ENCODE measurements at regions not wholly inside any gene's neighbourhood (a gene's known extent, or its start where the extent isn't known, plus 50 kb on each side); places are given as distances from the start of the nearest gene placed in this dataset.

DNA sequence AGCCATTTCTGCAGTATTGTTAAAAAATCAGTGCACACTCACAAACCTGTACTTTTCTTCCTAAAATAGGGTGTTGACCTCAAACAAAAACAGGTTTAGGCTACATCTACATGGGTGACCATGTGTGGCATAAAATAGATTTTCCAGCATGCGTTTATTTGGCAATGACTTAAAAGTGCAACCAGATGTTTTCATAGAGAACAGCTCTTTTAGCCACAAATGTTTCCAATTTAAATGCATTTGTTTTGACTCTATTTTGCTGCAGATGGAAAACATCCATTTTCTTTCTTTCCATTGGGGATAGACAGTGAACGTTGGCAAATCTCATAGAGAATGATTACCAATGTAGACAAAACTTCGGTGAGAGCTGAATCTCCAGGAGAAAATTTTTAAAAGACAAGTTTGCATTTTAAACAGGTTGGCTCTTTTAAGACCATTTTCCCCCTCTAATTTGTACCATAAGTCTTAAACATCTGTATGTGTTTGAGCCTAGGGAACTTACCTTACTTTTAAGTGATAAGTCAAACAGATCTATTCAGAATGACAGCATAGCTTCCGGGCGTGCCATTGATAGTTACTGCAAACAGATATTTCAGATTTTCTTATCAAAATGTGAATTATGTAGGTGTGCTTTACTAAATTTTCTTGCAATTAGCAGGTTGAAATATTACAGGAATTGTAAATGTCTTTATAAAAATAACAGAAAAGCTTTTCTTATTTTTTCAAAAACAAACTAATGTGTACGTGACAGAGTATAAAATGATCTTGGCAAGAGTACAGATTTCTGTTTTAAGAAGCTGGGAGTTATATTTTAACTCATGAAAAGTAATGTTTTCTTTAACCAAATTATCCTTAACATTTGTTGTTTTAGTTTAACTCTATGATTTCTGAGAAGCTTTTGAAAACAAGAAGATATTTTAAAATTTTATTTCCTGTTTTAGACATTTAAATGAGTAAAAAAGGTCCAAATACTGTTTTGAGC is 144.9 kb downstream of the HGF start:
- H3K4me3 ChIP-seq (ENCODE audit: low read length), result no peak overlapping the region
- no peak overlapping the region for H3K27ac ChIP-seq (ENCODE audit: low read length)
- WGBS (ENCODE audit: insufficient coverage, low lambda C conversion rate), result 80% methylated on average over 5 of the region's 6 CpGs
- H3K36me3 ChIP-seq (ENCODE audit: control insufficient read depth, insufficient read depth, low read length), result no peaks in the 10 kb centered on the region
- DNase-seq, result no peak
- no peaks in the 10 kb centered on the region for H3K9me3 ChIP-seq (ENCODE audit: control insufficient read depth, low read depth, low read length)
- H3K27me3 ChIP-seq (ENCODE audit: control insufficient read depth, insufficient read depth, low read length), result no peaks in the 10 kb centered on the region
- H3K4me1 ChIP-seq (ENCODE audit: control insufficient read depth, insufficient read depth, low read length), result no peaks in the 10 kb centered on the region

DNA sequence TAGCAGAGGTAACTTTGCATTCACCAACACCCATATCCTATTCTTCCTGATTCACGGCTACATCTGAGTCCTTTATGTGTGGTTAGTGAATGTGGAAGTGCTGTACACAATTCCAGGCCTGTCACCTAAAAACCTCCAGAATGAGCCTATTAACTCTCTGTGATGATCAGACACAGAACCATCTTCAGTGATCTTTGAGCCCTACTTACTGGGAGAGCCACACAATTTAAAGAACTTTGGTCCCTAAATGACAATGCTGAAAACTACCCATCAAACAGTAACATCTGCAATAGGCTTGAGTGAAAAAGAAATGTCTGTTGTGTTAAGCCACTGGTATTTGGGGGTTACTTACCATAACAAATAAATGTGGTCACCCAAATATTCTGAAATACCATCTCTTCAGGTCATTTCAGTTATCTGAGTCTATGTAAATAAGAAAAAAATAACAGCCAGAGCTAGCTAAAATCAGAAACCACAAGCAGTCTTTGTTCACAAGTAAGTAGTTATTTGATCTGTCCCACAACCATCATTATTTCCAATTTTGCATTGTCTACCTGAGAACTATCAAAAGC is 145.7 kb downstream of the HGF start:
- no peaks in the 10 kb centered on the region for H3K4me1 ChIP-seq (ENCODE audit: control insufficient read depth, insufficient read depth, low read length)
- no peaks in the 10 kb centered on the region for H3K27me3 ChIP-seq (ENCODE audit: control insufficient read depth, insufficient read depth, low read length)
- no CpG with 5 or more reads among the region's 1 CpG for WGBS (ENCODE audit: insufficient coverage, low lambda C conversion rate)
- DNase-seq, result no peak
- H3K4me3 ChIP-seq (ENCODE audit: low read length), result no peak overlapping the region
- no peaks in the 10 kb centered on the region for H3K9me3 ChIP-seq (ENCODE audit: control insufficient read depth, low read depth, low read length)
- H3K27ac ChIP-seq (ENCODE audit: low read length), result no peak overlapping the region
- no peaks in the 10 kb centered on the region for H3K36me3 ChIP-seq (ENCODE audit: control insufficient read depth, insufficient read depth, low read length)

DNA sequence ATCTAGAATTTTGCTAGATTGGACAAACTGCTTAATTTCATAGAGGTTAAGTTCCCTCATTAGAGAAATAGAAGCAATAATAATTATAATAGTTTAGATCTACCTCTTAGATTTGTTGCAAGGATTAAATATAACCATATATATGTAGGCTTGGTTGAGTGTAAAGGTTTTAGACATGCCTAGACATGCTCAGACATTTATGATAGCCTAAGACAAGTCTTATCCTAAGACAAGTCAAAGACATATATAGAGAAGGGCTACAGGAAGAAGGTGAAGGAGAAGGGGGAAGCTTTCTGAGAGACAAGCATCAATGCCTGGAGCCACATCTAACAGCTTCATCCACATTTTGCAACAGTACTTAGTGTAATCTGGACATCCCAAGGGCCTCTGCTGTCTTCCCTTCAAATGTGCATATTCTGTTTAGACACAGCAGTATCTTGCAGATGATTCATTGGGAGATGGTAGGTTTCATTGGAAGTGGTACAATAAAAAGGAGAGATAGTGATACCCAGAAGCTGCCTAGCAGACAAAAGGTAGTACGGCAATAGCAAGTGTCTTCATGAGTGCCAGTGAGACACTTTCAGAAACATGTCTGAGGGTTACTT is 146.5 kb downstream of the HGF start:
- Histone ChIP-seq H3K4me1 (ENCODE audit: control insufficient read depth, insufficient read depth, low read length) (no peaks in the 10 kb centered on the region), H3K4me3 (ENCODE audit: low read length) (no peak overlapping the region), H3K9me3 (ENCODE audit: control insufficient read depth, low read depth, low read length) (no peaks in the 10 kb centered on the region), H3K27me3 (ENCODE audit: control insufficient read depth, insufficient read depth, low read length) (no peaks in the 10 kb centered on the region), H3K27ac (ENCODE audit: low read length) (no peak overlapping the region), H3K36me3 (ENCODE audit: control insufficient read depth, insufficient read depth, low read length) (no peaks in the 10 kb centered on the region)
- DNase-seq, result no peak
- WGBS (ENCODE audit: insufficient coverage, low lambda C conversion rate), result no CpG with 5 or more reads among the region's 1 CpG

DNA sequence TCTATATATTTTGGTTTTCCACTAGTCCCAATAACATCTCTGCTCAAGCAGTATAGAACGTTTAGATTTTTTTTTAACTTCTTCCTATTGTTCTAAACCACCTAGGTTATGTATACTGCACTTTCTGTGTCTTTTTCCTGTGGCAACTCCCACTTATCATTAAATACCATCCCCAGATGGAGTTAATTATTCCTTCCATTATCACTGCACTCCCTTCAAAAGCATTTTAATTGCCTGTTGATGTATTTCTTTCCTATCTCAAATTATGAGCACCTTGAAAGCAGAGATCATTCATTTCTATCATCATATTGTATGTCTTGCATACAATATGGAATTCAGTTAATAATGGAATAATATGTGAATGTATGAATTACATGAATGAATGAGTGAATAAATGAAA is 148.0 kb downstream of the HGF start:
- H3K36me3 ChIP-seq (ENCODE audit: control insufficient read depth, insufficient read depth, low read length), result no peaks in the 10 kb centered on the region
- H3K4me3 ChIP-seq (ENCODE audit: low read length), result no peak overlapping the region
- H3K27me3 ChIP-seq (ENCODE audit: control insufficient read depth, insufficient read depth, low read length), result no peaks in the 10 kb centered on the region
- no peaks in the 10 kb centered on the region for H3K9me3 ChIP-seq (ENCODE audit: control insufficient read depth, low read depth, low read length)
- H3K27ac ChIP-seq (ENCODE audit: low read length), result no peak overlapping the region
- no peaks in the 10 kb centered on the region for H3K4me1 ChIP-seq (ENCODE audit: control insufficient read depth, insufficient read depth, low read length)
- 63% methylated on average over 1 of the region's 1 CpG for WGBS (ENCODE audit: insufficient coverage, low lambda C conversion rate)
- DNase-seq, result no peak

DNA sequence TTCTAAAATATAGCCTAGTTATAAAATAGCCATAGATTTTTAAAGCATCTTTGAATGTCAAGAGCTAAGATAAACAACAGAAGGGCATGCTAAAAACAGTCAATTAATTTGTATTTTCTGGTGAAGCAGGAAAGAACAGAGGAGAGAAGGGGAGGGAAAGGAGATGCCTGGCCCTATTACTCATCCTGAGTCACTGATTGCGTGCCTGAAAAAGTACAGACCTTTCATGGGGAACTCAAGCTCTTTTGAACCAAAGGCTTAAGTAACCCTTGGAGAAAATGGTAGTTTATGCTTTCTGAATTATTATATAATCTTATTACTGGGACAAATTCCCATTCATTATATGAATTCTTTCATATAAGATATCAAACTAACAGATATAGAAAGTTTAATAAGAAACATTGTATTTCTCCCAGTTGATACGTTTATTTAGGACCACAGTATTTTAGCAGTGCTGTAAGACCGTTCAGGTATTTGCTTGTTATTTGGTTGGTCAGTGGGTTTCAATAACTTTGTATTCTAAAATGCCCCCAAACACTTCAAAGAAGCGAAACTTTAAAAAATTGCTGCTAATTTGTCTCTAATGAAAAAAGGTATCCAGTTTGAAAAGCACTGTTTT is 151.3 kb downstream of the HGF start:
- H3K9me3 ChIP-seq (ENCODE audit: control insufficient read depth, low read depth, low read length), result no peaks in the 10 kb centered on the region
- no peak for DNase-seq
- H3K36me3 ChIP-seq (ENCODE audit: control insufficient read depth, insufficient read depth, low read length), result no peaks in the 10 kb centered on the region
- WGBS (ENCODE audit: insufficient coverage, low lambda C conversion rate), result 77% methylated on average over 3 of the region's 4 CpGs
- no peaks in the 10 kb centered on the region for H3K27me3 ChIP-seq (ENCODE audit: control insufficient read depth, insufficient read depth, low read length)
- H3K4me3 ChIP-seq (ENCODE audit: low read length), result no peak overlapping the region
- no peaks in the 10 kb centered on the region for H3K4me1 ChIP-seq (ENCODE audit: control insufficient read depth, insufficient read depth, low read length)
- H3K27ac ChIP-seq (ENCODE audit: low read length), result no peak overlapping the region

DNA sequence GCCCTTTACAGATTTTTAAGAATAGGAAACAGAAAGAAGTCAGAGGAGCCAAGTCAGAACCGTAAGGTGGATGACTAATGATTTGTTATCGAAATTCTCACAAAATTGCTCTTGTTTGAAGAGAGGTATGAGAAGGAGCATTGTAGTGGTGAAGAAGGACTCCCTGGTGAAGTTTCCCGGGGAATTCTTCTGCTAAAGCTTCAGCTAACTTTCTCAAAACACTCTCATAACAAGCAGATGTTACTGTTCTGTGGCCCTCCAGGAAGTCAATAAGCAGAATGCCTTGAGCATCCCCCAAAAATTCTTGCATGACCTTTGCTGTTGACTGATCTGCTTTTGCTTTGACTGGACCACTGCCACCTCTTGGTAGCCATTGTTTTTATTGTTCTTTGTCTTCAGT is 152.9 kb downstream of the HGF start:
- no peaks in the 10 kb centered on the region for H3K27me3 ChIP-seq (ENCODE audit: control insufficient read depth, insufficient read depth, low read length)
- no peak for DNase-seq
- H3K36me3 ChIP-seq (ENCODE audit: control insufficient read depth, insufficient read depth, low read length), result no peaks in the 10 kb centered on the region
- no peaks in the 10 kb centered on the region for H3K4me1 ChIP-seq (ENCODE audit: control insufficient read depth, insufficient read depth, low read length)
- WGBS (ENCODE audit: insufficient coverage, low lambda C conversion rate), result no CpG with 5 or more reads among the region's 3 CpGs
- no peak overlapping the region for H3K4me3 ChIP-seq (ENCODE audit: low read length)
- H3K27ac ChIP-seq (ENCODE audit: low read length), result no peak overlapping the region
- H3K9me3 ChIP-seq (ENCODE audit: control insufficient read depth, low read depth, low read length), result no peaks in the 10 kb centered on the region

DNA sequence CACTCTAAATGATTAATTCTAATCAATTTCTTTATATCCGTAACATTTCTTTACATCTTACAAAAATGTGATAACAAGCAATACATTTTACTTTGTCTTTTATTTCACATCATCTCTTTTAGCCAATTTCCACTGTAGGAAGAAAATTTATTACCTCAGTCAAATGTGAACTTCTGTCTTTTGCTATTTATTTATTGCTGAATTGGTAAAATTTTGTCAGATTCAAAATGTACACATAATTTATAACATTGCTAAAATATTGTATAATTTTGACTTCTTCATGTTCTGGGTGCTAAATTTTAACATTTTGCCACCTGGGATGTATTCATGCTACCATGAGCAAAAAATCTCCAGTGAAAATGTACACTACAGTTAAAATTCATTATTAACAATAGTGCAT is 158.0 kb downstream of the HGF start:
- Histone ChIP-seq H3K36me3 (ENCODE audit: control insufficient read depth, insufficient read depth, low read length) (no peaks in the 10 kb centered on the region), H3K27ac (ENCODE audit: low read length) (no peak overlapping the region), H3K4me1 (ENCODE audit: control insufficient read depth, insufficient read depth, low read length) (no peaks in the 10 kb centered on the region), H3K4me3 (ENCODE audit: low read length) (no peak overlapping the region), H3K27me3 (ENCODE audit: control insufficient read depth, insufficient read depth, low read length) (no peaks in the 10 kb centered on the region), H3K9me3 (ENCODE audit: control insufficient read depth, low read depth, low read length) (peaks cover 3% of the 10 kb centered on the region)
- no peak for DNase-seq
- WGBS (ENCODE audit: insufficient coverage, low lambda C conversion rate), result 100% methylated on average over 1 of the region's 1 CpG

DNA sequence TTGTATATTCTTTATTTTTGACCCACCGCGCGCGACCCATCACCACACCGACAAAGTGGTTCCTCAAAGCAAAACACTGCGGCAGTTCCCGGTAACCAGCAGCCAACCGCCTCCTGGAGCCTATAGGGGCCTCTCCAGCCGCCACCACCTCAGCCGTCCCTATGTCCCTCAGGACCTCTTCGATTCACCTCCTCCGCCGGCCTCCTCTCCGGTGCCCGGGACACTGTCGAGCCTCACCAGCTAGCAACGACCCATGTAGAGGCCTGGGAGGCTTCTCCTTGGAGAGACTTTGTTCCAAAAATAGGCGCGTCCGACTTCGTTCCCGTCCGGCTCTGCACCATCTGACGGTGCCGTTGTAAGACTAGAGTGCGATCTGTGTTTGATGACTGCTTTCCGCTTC is 158.8 kb downstream of the HGF start:
- H3K27ac ChIP-seq (ENCODE audit: low read length), result no peak overlapping the region
- 95% methylated on average over 4 of the region's 27 CpGs for WGBS (ENCODE audit: insufficient coverage, low lambda C conversion rate)
- H3K36me3 ChIP-seq (ENCODE audit: control insufficient read depth, insufficient read depth, low read length), result no peaks in the 10 kb centered on the region
- H3K4me1 ChIP-seq (ENCODE audit: control insufficient read depth, insufficient read depth, low read length), result no peaks in the 10 kb centered on the region
- no peak for DNase-seq
- no peaks in the 10 kb centered on the region for H3K27me3 ChIP-seq (ENCODE audit: control insufficient read depth, insufficient read depth, low read length)
- H3K4me3 ChIP-seq (ENCODE audit: low read length), result no peak overlapping the region
- H3K9me3 ChIP-seq (ENCODE audit: control insufficient read depth, low read depth, low read length), result peaks cover 3% of the 10 kb centered on the region

DNA sequence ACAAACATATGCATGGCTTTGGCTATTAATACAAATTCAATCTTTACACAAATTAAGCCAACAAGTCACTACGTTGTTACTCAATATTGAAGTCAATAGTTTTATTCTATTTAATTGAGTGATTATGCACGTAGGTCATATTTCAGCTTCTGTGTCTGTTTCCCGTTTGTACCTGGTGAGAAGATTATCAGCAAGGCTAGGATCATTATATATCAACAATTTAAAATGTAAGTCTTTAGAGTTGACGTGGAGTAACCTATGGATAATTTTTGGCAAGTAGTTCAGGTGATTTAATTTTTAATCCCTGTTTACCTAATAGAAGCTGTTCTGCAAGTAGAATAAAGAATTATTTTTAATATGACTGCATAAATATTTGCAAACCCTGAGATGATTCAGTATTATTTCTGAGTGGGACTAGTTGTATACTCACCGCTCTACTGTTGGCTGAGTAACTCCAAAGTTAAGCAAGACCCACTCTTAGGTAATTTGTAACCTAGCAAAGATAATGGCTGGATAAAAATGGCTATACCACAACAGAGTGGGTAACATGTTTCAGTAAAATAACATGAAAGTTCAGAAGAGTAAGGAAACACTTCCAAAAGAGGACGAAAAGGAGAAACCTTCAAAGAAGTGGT is 161.0 kb downstream of the HGF start:
- DNase-seq, result no peak
- H3K27me3 ChIP-seq (ENCODE audit: control insufficient read depth, insufficient read depth, low read length), result no peaks in the 10 kb centered on the region
- 80% methylated on average over 3 of the region's 6 CpGs for WGBS (ENCODE audit: insufficient coverage, low lambda C conversion rate)

DNA sequence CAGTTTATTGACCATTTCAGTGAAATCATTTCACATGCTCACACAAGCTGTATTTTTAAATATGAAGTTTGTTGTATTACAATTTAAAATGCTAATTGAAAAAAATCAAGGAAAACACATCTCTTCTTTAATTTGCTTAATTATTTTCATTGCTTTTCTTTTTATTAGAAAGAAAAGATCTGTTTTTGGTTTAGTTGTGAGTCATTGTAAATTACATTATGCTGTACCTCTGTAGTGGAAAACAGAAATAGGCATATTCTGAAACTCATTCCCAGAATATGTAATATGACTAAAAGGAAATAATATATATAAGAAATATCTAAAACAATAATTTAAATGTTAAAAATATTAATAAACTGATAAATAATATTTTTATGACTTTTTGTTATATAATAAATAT is 161.9 kb downstream of the HGF start:
- Histone ChIP-seq H3K4me3 (ENCODE audit: low read length) (no peak overlapping the region), H3K27me3 (ENCODE audit: control insufficient read depth, insufficient read depth, low read length) (no peaks in the 10 kb centered on the region), H3K27ac (ENCODE audit: low read length) (no peak overlapping the region), H3K4me1 (ENCODE audit: control insufficient read depth, insufficient read depth, low read length) (no peaks in the 10 kb centered on the region), H3K36me3 (ENCODE audit: control insufficient read depth, insufficient read depth, low read length) (no peaks in the 10 kb centered on the region), H3K9me3 (ENCODE audit: control insufficient read depth, low read depth, low read length) (peaks cover 3% of the 10 kb centered on the region)
- no peak for DNase-seq

More for the DNA sequence above, 161.0 kb downstream of the HGF start:
- Histone ChIP-seq H3K9me3 (ENCODE audit: control insufficient read depth, low read depth, low read length) (peaks cover 3% of the 10 kb centered on the region), H3K4me1 (ENCODE audit: control insufficient read depth, insufficient read depth, low read length) (no peaks in the 10 kb centered on the region), H3K36me3 (ENCODE audit: control insufficient read depth, insufficient read depth, low read length) (no peaks in the 10 kb centered on the region), H3K27ac (ENCODE audit: low read length) (no peak overlapping the region), H3K4me3 (ENCODE audit: low read length) (no peak overlapping the region)
